Lung (tissue), 11 donors: ENCODE measurements at regions not wholly inside any gene's neighbourhood (a gene's known extent, or its start where the extent isn't known, plus 50 kb on each side); places are given as distances from the start of the nearest gene placed in this dataset.
"Not testable (repeated sequence)": the region's sequence is repeated elsewhere in the genome, so short reads cannot be mapped to it uniquely, and the experiment has no call there.

Experiments used
- ATAC-seq: fragments of 200-7000 bp; cut with Tn5 transposase; one replicate; pipeline ENCODE4 v1.9.1; 2020; ENCODE audit warnings: moderate number of reproducible peaks; ENCODE audit not compliant: insufficient read depth, low FRiP score
- DNase-seq, 3 donors: peaks; one replicate each; pipeline ENCODE4 v3.0.0-alpha.2; 2013 to 2017
- H3K27ac ChIP-seq, 2 donors: one replicate each; pipeline ENCODE4 v1.5.1; 2013; ENCODE audit warnings: mild to moderate bottlenecking in 2 of 2, moderate library complexity in 2 of 2, control low read depth in 1 of 2, inconsistent platforms in 1 of 2, low read depth in 1 of 2, low read length in 1 of 2
- H3K27me3 ChIP-seq, 3 donors: one replicate each; pipeline ENCODE4 v1.5.1; 2013; ENCODE audit warnings: low read length in 2 of 3; ENCODE audit not compliant: control insufficient read depth in 3 of 3, insufficient read depth in 3 of 3
- H3K36me3 ChIP-seq, 4 donors: one replicate each; pipeline ENCODE4 v1.5.1; 2013; ENCODE audit warnings: low read length in 4 of 4, mild to moderate bottlenecking in 1 of 4, moderate library complexity in 1 of 4; ENCODE audit not compliant: control insufficient read depth in 4 of 4, insufficient read depth in 4 of 4
- H3K4me1 ChIP-seq, 5 donors: one replicate each; pipeline ENCODE4 v1.5.1; 2013; ENCODE audit warnings: low read length in 5 of 5, mild to moderate bottlenecking in 2 of 5, moderate library complexity in 1 of 5; ENCODE audit not compliant: control insufficient read depth in 5 of 5, insufficient read depth in 5 of 5
- H3K4me3 ChIP-seq: one replicate; pipeline ENCODE4 v1.5.1; 2013; ENCODE audit warnings: mild to moderate bottlenecking, control low read depth, moderate library complexity
- H3K9ac ChIP-seq, 2 donors: one replicate each; pipeline ENCODE4 v1.5.1; 2013; ENCODE audit warnings: low read length in 2 of 2, control low read depth in 1 of 2; ENCODE audit not compliant: insufficient read depth in 1 of 2
- H3K9me3 ChIP-seq, 4 donors: one replicate each; pipeline ENCODE4 v1.5.1; 2013; ENCODE audit warnings: low read length in 3 of 4, mild to moderate bottlenecking in 1 of 4, moderate library complexity in 1 of 4; ENCODE audit not compliant: control insufficient read depth in 4 of 4, insufficient read depth in 3 of 4
- WGBS, 2 donors: extraction: QIAGEN DNeasy Blood & Tissue Kit; methylation state at CpG; one replicate each; pipeline ENCODE4 v1.1.7; 2013; 5-methylcytosine and 5-hydroxymethylcytosine counted together
- TF ChIP-seq, protein P1 (sequence below): IDR thresholded peaks from 2 replicates; pipeline ENCODE4 v1.5.1; 2012; ENCODE audit warnings: mild to moderate bottlenecking; ENCODE audit errors: control extremely low read depth, extremely low read depth
- donor health status: control.
- donor health status: control.
- donor health status: Bipolar disorder and iron deficiency.
- donor health status: healthy.
- donor health status: DM: yes; HTN: yes; CAD: no.

DNA sequence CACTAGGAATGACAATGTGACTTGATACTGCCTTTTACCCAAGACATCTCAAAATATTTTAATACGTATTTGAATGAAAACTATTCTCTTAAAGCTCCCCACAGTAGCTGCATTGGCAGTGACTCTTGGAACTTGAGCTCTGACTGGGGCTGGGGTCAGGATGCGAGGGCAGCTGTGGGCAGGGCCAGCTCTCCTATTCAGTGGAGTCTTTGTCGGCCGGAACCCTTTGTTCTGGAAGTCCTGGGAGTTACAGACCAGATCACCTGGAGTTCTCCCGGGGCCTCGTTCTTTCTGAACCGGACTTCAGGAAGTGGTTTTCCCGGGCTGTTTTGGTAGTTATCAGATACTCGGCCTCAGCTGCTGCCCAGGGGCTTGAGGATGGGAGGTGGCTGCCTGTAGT lies 84.9 kb downstream of the NPIPB11 start:
- Histone ChIP-seq H3K4me1 (peaks cover 0 to 10% (median 7%) of the 10 kb centered on the region in 5 donors), H3K4me3 (no peak overlapping the region), H3K9ac (no peak overlapping the region), H3K27ac (no peak overlapping the region), H3K36me3 (no peaks in the 10 kb centered on the region), H3K27me3 (no peaks in the 10 kb centered on the region), H3K9me3 (no peaks in the 10 kb centered on the region)
- TF ChIP-seq, protein P1, sequence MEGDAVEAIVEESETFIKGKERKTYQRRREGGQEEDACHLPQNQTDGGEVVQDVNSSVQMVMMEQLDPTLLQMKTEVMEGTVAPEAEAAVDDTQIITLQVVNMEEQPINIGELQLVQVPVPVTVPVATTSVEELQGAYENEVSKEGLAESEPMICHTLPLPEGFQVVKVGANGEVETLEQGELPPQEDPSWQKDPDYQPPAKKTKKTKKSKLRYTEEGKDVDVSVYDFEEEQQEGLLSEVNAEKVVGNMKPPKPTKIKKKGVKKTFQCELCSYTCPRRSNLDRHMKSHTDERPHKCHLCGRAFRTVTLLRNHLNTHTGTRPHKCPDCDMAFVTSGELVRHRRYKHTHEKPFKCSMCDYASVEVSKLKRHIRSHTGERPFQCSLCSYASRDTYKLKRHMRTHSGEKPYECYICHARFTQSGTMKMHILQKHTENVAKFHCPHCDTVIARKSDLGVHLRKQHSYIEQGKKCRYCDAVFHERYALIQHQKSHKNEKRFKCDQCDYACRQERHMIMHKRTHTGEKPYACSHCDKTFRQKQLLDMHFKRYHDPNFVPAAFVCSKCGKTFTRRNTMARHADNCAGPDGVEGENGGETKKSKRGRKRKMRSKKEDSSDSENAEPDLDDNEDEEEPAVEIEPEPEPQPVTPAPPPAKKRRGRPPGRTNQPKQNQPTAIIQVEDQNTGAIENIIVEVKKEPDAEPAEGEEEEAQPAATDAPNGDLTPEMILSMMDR: no peak
- whole genome bisulfite sequencing, 2 donors: 86% methylated on average over 9 of the region's 9 CpGs
- ATAC-seq (no peak), DNase-seq (no peak)

DNA sequence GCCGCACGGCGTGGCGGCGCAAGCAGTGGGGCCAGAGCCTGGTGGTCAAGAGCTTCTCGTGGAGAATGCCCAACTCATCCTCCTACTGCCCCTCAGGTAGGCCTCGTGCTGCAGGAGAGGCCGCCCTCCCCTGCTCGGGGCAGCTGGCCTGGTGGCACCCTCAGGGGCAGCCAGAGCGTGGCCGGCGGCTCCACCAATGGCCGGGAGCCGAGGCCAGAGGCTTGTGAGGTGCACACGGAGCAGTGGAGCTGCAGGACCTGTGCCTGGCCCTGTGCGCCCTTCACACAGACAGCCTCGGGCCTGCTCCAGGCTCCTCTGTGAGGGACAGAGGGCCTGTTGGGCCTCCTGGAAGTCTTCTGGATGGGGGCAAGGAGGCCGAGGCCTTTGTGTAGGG lies 85.5 kb downstream of the NPIPB11 start:
- Histone ChIP-seq H3K4me3 (no peak overlapping the region), H3K27me3 (no peaks in the 10 kb centered on the region), H3K9ac (no peak overlapping the region), H3K4me1 (peaks cover 0 to 10% (median 7%) of the 10 kb centered on the region in 5 donors), H3K27ac (no peak overlapping the region), H3K36me3 (no peaks in the 10 kb centered on the region), H3K9me3 (no peaks in the 10 kb centered on the region)
- DNase-seq: no peak
- 95 to 98% methylated on average over 18 of the region's 18 CpGs for WGBS, 2 donors
- no peak for ATAC-seq
- TF ChIP-seq, protein P1: no peak

DNA sequence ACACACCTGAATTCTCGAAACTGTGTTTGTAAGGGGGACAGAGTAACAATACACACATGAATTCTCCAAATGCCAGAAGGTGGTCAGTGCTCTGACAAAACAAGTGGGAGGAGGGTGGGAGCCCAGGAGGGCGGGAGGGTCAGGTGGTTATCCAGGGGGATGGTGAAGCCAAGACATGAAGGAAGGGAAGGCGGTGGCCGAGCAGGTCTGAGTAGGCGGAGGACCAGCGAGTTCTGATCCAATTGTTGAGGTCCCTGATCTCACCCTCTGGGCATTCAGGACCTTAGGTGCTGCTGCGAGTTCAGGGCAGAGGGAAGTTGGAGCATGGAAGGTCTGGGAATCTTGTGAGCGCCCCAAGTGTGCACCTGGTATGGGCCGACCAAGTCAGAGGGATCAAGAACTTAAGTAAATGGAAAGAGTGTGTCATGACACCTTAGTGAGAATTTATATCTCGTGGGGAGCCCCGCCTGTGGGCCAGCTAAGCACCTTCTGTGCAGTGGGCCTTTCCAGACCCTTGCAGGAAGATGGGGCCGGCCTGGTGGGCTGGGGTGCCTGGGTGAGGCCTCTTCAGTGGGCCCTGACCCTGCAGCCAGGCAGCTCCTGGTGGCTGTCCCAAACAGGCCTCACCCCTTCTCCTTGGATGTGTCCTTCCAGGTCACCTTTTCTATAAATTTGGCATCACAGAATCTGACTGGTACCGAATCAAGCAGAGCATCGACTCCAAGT lies 86.1 kb downstream of the NPIPB11 start:
- H3K9me3 ChIP-seq: no peaks in the 10 kb centered on the region
- no peaks in the 10 kb centered on the region for H3K36me3 ChIP-seq
- DNase-seq (no peak), ATAC-seq (no peak)
- TF ChIP-seq, protein P1: no peak
- 96 to 97% methylated on average over 12 to 14 of the region's 14 CpGs for WGBS, 2 donors
- peaks cover 0 to 10% (median 7%) of the 10 kb centered on the region in 5 donors for H3K4me1 ChIP-seq
- H3K4me3 ChIP-seq: no peak overlapping the region
- no peaks in the 10 kb centered on the region for H3K27me3 ChIP-seq
- H3K27ac ChIP-seq: no peak overlapping the region
- no peak overlapping the region for H3K9ac ChIP-seq

DNA sequence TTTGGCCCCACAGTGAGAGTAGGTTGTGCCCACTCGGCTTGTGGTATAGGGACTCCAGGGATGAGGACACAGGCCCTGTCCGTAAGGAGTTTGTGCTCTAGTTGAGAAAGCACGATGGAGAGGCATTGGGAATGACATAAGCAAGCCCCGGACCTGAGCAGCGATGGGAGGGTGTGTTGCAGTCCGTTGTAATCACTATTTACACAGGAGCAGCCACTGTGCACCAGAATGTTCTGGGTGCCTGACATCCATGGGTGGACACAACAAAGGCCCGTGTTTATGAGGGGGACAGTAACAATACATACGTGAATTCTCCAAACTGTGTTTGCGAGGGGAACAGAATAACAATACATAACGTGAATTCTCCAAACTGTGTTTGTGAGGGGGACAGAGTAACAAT lies 86.8 kb downstream of the NPIPB11 start:
- Histone ChIP-seq H3K9ac (no peak overlapping the region), H3K36me3 (no peaks in the 10 kb centered on the region), H3K27ac (no peak overlapping the region), H3K4me1 (peaks cover 0 to 10% (median 7%) of the 10 kb centered on the region in 5 donors), H3K4me3 (no peak overlapping the region), H3K9me3 (no peaks in the 10 kb centered on the region), H3K27me3 (no peaks in the 10 kb centered on the region)
- WGBS, 2 donors: 90 to 92% methylated on average over 10 of the region's 10 CpGs
- TF ChIP-seq, protein P1: no peak
- ATAC-seq: no peak
- DNase-seq: no peak

DNA sequence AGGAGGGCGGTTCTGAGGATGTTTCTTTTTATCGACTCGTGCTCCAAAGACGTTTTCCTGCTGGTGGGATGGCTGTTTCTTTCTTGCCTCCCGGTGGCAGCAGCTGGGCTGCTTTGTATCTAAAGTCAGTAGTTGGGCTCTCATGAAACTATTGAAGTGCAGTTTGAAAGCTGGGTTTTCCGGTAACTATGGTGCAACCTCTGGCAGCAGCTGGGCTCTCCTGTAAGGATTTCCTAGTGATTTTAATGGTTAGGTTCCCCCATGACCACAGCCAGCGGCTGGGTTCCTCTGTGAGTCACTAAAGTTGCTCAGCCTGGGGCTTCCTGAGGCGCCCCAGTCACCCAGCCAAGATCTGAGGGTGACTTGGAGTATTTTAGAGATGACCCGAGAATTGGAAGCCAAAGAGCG lies 87.9 kb downstream of the NPIPB11 start:
- DNase-seq (peak; percentile 71 to 78 (median 74)), ATAC-seq (peak; percentile 69)
- H3K27me3 ChIP-seq, H3K9ac ChIP-seq, H3K4me3 ChIP-seq, H3K36me3 ChIP-seq, H3K9me3 ChIP-seq, H3K27ac ChIP-seq: not testable (repeated sequence)
- WGBS, 2 donors: 21 to 34% methylated on average over 10 of the region's 10 CpGs
- H3K4me1 ChIP-seq: peaks cover 0 to 10% (median 7%) of the 10 kb centered on the region in 5 donors
